ENCODE measurements at regions not wholly inside any gene's neighbourhood (a gene's known extent, or its start where the extent isn't known, plus 50 kb on each side); places are given as distances from the start of the nearest gene placed in this dataset.
A peak's percentile ranks its signal among the peaks of the same experiment; 100 is the strongest.
"Not testable (repeated sequence)": the region's sequence is repeated elsewhere in the genome, so short reads cannot be mapped to it uniquely, and the experiment has no call there.

- DNase-seq (ENCODE audit: low read depth); H3K4me3 ChIP-seq (ENCODE audit: control insufficient read depth, low read depth, low read length): not testable (repeated sequence)
- TF ChIP-seq CTCF (IDR thresholded peaks at IDR 0.05; ENCODE audit: control insufficient read depth, insufficient read depth, low read depth, low read length, missing control alignments): peak; percentile 5
Observed at GRCh38 chr1:121019715-121020349, 130.3 kb downstream of the PPIAL4A start.

GRCh38 chr1:121020350-121021236 is 131.0 kb downstream of the PPIAL4A start:
- H3K4me3 ChIP-seq (ENCODE audit: control insufficient read depth, low read depth, low read length): not testable (repeated sequence)
- DNase-seq (ENCODE audit: low read depth): peak; percentile 5

- not testable (repeated sequence) for H3K4me3 ChIP-seq (ENCODE audit: control insufficient read depth, low read depth, low read length); DNase-seq (ENCODE audit: low read depth)
Observed at GRCh38 chr1:121021716-121022115, 132.1 kb downstream of the PPIAL4A start.

GRCh38 chr1:121032878-121033494 is 143.4 kb downstream of the PPIAL4A start:
- H3K4me3 ChIP-seq (ENCODE audit: control insufficient read depth, low read depth, low read length); DNase-seq (ENCODE audit: low read depth): not testable (repeated sequence)

GRCh38 chr1:121036792-121037191 is 147.2 kb downstream of the PPIAL4A start:
- not testable (repeated sequence) for DNase-seq (ENCODE audit: low read depth); H3K4me3 ChIP-seq (ENCODE audit: control insufficient read depth, low read depth, low read length)

- not testable (repeated sequence) for H3K4me3 ChIP-seq (ENCODE audit: control insufficient read depth, low read depth, low read length); DNase-seq (ENCODE audit: low read depth)
Observed at GRCh38 chr1:121040974-121041373, 143.2 kb downstream of the FAM72B start.

GRCh38 chr1:121041497-121041896 is 142.6 kb downstream of the FAM72B start:
- H3K4me3 ChIP-seq (ENCODE audit: control insufficient read depth, low read depth, low read length); DNase-seq (ENCODE audit: low read depth): not testable (repeated sequence)

GRCh38 chr1:121042882-121043281 is 141.3 kb downstream of the FAM72B start:
- not testable (repeated sequence) for H3K4me3 ChIP-seq (ENCODE audit: control insufficient read depth, low read depth, low read length)

GRCh38 chr1:121048293-121048752 is 135.8 kb downstream of the FAM72B start:
- H3K4me3 ChIP-seq (ENCODE audit: control insufficient read depth, low read depth, low read length); DNase-seq (ENCODE audit: low read depth): not testable (repeated sequence)

More at GRCh38 chr1:121042882-121043281, 141.3 kb downstream of the FAM72B start:
- not testable (repeated sequence) for DNase-seq (ENCODE audit: low read depth)

- not testable (repeated sequence) for H3K4me3 ChIP-seq (ENCODE audit: control insufficient read depth, low read depth, low read length); DNase-seq (ENCODE audit: low read depth)
Observed at GRCh38 chr1:121048769-121049443, 135.2 kb downstream of the FAM72B start.

- not testable (repeated sequence) for DNase-seq (ENCODE audit: low read depth); H3K4me3 ChIP-seq (ENCODE audit: control insufficient read depth, low read depth, low read length)
Observed at GRCh38 chr1:121050097-121050496, 134.0 kb downstream of the FAM72B start.

GRCh38 chr1:121051161-121051790 is 132.9 kb downstream of the FAM72B start:
- DNase-seq (ENCODE audit: low read depth); H3K4me3 ChIP-seq (ENCODE audit: control insufficient read depth, low read depth, low read length): not testable (repeated sequence)

- DNase-seq (ENCODE audit: low read depth); H3K4me3 ChIP-seq (ENCODE audit: control insufficient read depth, low read depth, low read length): not testable (repeated sequence)
Observed at GRCh38 chr1:121052081-121052660, 132.0 kb downstream of the FAM72B start.

GRCh38 chr1:121054928-121055327 is 129.2 kb downstream of the FAM72B start:
- not testable (repeated sequence) for DNase-seq (ENCODE audit: low read depth); H3K4me3 ChIP-seq (ENCODE audit: control insufficient read depth, low read depth, low read length)

- DNase-seq (ENCODE audit: low read depth); H3K4me3 ChIP-seq (ENCODE audit: control insufficient read depth, low read depth, low read length): not testable (repeated sequence)
Observed at GRCh38 chr1:121066925-121067324, 117.2 kb downstream of the FAM72B start.

All from AG09309 (cell line).